Bronchial epithelial cell (primary cell): ENCODE measurements at regions not wholly inside any gene's neighbourhood (a gene's known extent, or its start where the extent isn't known, plus 50 kb on each side); places are given as distances from the start of the nearest gene placed in this dataset.
A peak's percentile ranks its signal among the peaks of the same experiment; 100 is the strongest.

Source experiments
- DNase-seq: peaks from one replicate; pipeline ENCODE4 v3.0.0-alpha.2; 2010; ENCODE audit warnings: low read depth
- FAIRE-seq: peaks from 2 replicates; lab custom pipeline; 2011; peaks lifted over from hg19 to GRCh38; lab: Jason Lieb, UNC
- H3K27me3 ChIP-seq: 2 replicates; pipeline ENCODE4 v1.5.1; 2011; ENCODE audit warnings: low read length; ENCODE audit not compliant: control insufficient read depth, insufficient read depth
- H3K36me3 ChIP-seq: 2 replicates; pipeline ENCODE4 v1.5.1; 2011; ENCODE audit warnings: low read length; ENCODE audit not compliant: control insufficient read depth, insufficient read depth
- H3K4me3 ChIP-seq: 2 replicates; pipeline ENCODE4 v1.5.1; 2011; ENCODE audit warnings: mild to moderate bottlenecking, low read depth, low read length, control low read depth
- TF ChIP-seq, protein P1 (sequence below): IDR thresholded peaks from 2 replicates; pipeline ENCODE4 v1.5.1; 2011; ENCODE audit warnings: mild to moderate bottlenecking, moderate library complexity, low read length, control low read depth, inconsistent platforms; ENCODE audit not compliant: insufficient read depth, severe bottlenecking

DNA sequence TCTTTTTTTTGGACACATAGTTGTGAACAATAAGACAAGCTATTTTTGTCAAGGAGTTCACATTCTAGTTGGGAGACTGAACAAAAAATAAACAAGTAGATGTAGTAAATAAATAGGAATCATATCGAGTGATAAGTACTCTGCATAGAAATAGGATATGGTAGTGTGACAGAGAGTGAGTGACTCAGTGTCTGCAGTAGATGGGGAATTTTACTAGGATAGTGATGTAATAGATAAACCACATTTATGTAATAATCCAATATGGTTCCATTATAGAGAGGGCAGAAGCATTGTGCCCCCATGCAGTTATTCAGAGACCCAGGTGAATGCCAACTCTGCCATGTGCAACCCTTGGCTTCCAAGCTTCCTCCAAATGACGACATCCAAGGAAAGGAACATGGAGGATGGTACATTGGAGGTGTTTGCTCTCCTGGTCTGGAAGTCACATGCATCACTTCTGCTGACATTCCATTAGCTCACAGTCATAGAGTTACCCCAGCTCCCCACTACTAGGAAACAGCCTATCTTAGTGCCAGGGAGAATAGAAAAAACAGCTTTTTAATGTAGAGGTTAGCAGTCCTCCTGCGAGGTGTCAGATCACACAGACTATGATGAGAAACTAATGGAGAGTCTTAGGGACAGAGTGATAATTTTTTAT is 595.4 kb downstream of the NYAP2 start:
- no peaks in the 10 kb centered on the region for H3K36me3 ChIP-seq
- no peak overlapping the region for H3K4me3 ChIP-seq
- no peaks in the 10 kb centered on the region for H3K27me3 ChIP-seq
- TF ChIP-seq, protein P1, sequence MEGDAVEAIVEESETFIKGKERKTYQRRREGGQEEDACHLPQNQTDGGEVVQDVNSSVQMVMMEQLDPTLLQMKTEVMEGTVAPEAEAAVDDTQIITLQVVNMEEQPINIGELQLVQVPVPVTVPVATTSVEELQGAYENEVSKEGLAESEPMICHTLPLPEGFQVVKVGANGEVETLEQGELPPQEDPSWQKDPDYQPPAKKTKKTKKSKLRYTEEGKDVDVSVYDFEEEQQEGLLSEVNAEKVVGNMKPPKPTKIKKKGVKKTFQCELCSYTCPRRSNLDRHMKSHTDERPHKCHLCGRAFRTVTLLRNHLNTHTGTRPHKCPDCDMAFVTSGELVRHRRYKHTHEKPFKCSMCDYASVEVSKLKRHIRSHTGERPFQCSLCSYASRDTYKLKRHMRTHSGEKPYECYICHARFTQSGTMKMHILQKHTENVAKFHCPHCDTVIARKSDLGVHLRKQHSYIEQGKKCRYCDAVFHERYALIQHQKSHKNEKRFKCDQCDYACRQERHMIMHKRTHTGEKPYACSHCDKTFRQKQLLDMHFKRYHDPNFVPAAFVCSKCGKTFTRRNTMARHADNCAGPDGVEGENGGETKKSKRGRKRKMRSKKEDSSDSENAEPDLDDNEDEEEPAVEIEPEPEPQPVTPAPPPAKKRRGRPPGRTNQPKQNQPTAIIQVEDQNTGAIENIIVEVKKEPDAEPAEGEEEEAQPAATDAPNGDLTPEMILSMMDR: no peak
- FAIRE-seq: no peak
- DNase-seq: peak; percentile 55

DNA sequence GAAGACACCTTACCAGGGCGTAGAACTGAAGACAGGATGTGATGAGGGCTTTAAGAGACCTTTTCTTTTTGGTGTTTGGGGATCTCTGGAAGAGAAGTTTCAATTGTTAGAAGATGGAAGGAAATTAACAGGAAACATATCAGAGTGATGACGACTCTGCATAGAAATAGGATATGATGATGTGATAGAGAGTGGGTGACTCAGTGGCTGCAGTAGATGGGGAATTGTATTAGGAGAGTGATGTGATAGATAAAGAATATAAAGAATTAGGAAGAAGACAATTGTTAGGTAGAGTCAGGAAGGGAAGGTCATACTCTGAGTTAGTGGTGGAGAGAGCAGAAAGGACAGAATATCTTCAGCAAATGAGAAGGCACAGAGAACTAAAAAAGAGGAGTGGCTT is 593.9 kb downstream of the NYAP2 start:
- Histone ChIP-seq H3K4me3 (no peak overlapping the region), H3K36me3 (no peaks in the 10 kb centered on the region), H3K27me3 (no peaks in the 10 kb centered on the region)
- FAIRE-seq: no peak
- DNase-seq: peak; percentile 71
- TF ChIP-seq, protein P1: no peak

DNA sequence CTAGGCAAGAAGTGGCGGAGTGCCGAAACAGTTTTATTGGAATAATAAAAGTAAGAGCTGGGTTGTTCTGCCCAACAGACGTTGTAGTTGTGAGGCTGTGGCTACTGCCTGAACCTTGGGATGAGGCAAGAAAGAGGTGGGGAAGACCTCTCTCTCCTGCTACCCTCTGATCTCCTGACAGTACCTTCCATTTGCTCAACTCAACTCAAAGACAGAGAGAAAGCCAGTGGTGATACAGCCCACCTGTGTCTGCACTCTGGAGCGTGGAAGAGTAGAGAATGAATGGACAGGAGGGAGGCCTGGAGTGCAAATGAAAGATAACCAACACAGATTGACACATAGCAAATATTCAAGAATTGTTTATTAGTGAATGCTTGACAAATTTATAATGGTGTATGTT is 590.3 kb downstream of the NYAP2 start:
- no peak for FAIRE-seq
- no peaks in the 10 kb centered on the region for H3K27me3 ChIP-seq
- H3K4me3 ChIP-seq: no peak overlapping the region
- TF ChIP-seq, protein P1: no peak
- no peaks in the 10 kb centered on the region for H3K36me3 ChIP-seq
- no peak for DNase-seq

DNA sequence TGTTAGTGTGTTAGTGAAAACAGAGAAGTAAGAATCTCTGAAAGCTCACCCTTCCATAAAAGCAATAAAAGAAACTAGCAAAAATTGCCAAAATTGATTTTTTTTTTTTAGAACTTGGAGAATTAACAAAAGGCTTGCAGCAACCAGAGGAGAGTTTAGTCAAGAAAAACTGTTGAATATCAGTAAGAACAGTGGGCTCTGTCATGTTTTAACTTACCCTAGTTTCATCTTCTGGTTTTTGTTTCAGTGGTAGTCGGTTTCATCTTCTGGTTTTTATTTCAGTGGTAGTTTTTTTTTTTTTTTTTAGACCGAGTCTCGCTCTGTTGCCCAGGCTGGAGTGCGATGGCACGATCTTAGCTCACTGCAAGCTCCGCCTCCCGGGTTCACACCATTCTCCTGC is 580.9 kb downstream of the NYAP2 start:
- no peak for DNase-seq
- H3K36me3 ChIP-seq: no peaks in the 10 kb centered on the region
- TF ChIP-seq, protein P1: no peak
- no peak overlapping the region for H3K4me3 ChIP-seq
- no peak for FAIRE-seq
- H3K27me3 ChIP-seq: no peaks in the 10 kb centered on the region

DNA sequence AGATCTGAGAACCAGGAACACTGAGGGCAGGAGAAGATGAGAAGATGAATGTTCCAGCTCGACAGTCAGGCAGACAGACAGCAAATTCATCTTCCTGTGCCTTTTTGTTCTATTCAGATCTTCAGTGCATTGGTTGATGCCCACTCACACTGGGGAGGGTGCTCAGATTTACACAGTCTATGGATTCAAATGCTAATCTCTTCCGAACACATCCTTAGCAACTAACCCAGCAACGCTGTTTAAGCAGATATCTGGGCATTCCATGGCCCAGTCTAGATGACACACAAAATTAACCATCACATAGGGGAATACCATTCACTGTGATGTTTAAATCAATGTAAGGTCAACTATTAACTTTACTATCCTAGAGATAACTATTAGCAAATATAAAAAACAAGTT is 571.9 kb downstream of the NYAP2 start:
- Histone ChIP-seq H3K27me3 (no peaks in the 10 kb centered on the region), H3K36me3 (no peaks in the 10 kb centered on the region), H3K4me3 (no peak overlapping the region)
- DNase-seq (no peak), FAIRE-seq (no peak)
- TF ChIP-seq, protein P1: no peak

DNA sequence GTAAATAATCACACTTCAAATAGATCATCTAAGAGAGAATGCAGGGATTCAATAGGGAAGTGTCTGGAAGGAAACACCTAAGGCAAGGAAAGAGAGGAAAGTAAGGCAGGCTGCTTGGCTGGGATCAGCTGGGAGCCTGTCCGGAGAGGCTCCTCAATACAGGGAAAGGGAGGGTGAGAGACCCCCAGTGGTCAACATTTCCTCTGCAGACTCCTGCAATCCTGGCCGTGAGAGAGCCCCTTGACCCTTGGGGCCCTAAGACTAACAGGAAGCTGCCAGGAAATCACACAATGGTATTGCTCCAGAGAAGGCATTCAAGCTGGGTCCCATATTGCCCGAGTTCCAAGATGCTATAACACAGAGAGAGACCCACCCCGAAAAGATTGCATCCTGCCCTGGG is 549.4 kb downstream of the NYAP2 start:
- TF ChIP-seq, protein P1: no peak
- no peak overlapping the region for H3K4me3 ChIP-seq
- FAIRE-seq (no peak), DNase-seq (no peak)
- no peaks in the 10 kb centered on the region for H3K27me3 ChIP-seq
- H3K36me3 ChIP-seq: no peaks in the 10 kb centered on the region
